Testis (tissue), 2 donors: ENCODE measurements at regions not wholly inside any gene's neighbourhood (a gene's known extent, or its start where the extent isn't known, plus 50 kb on each side); places are given as distances from the start of the nearest gene placed in this dataset.

Experiments
- POLR2A ChIP-seq: fragments of 450-650 bp; IDR thresholded peaks from one replicate; pipeline ENCODE4 v1.6.1; 2017; ENCODE audit warnings: antibody characterized with exemption, mild to moderate bottlenecking, moderate library complexity
- TF ChIP-seq, protein P1 (sequence below), 3 experiments: fragments of 450-650 bp in 2 of 3; fragments of 200-600 bp in 1 of 3; sonication (generic) in 1 of 3; IDR thresholded peaks; one replicate each; pipeline ENCODE4 v1.5.1; 2016 to 2019; ENCODE audit warnings: antibody characterized with exemption in 3 of 3, mild to moderate bottlenecking in 2 of 3, moderate library complexity in 1 of 3

- TF ChIP-seq, protein P1, sequence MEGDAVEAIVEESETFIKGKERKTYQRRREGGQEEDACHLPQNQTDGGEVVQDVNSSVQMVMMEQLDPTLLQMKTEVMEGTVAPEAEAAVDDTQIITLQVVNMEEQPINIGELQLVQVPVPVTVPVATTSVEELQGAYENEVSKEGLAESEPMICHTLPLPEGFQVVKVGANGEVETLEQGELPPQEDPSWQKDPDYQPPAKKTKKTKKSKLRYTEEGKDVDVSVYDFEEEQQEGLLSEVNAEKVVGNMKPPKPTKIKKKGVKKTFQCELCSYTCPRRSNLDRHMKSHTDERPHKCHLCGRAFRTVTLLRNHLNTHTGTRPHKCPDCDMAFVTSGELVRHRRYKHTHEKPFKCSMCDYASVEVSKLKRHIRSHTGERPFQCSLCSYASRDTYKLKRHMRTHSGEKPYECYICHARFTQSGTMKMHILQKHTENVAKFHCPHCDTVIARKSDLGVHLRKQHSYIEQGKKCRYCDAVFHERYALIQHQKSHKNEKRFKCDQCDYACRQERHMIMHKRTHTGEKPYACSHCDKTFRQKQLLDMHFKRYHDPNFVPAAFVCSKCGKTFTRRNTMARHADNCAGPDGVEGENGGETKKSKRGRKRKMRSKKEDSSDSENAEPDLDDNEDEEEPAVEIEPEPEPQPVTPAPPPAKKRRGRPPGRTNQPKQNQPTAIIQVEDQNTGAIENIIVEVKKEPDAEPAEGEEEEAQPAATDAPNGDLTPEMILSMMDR (IDR thresholded peaks at IDR 0.05) = no peak
- no peak for TF ChIP-seq POLR2A
Measured at GRCh38 chr1:10896673-10897072, 100.2 kb upstream of the CASZ1 start.
